HuH-7 (cell line): ENCODE measurements at regions not wholly inside any gene's neighbourhood (a gene's known extent, or its start where the extent isn't known, plus 50 kb on each side); places are given as distances from the start of the nearest gene placed in this dataset.
"Not testable (repeated sequence)": the region's sequence is repeated elsewhere in the genome, so short reads cannot be mapped to it uniquely, and the experiment has no call there.

Experiments used
- DNase-seq: peaks from one replicate; pipeline ENCODE4 v3.0.0; 2011; ENCODE audit warnings: low spot score

DNA sequence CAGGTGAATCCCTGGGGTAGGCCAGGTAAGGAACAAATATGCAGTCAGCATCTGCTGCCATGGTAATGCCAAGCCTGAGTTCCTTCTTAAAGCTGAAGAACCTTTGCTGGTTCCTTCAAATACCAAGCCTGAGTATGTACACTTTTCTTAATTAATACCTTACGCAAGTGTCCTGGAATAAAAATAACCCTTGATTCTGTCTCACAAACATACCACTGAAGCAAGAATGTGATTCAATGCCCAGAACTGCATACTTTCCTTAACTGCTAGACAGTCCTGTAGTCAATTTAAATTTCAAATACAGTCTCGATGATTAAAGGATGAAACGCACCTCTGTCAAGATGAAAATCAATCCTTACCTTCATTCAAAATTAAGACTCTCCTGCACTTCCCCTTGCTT lies 634.0 kb upstream of the CHRM3 start:
- DNase-seq: no peak

DNA sequence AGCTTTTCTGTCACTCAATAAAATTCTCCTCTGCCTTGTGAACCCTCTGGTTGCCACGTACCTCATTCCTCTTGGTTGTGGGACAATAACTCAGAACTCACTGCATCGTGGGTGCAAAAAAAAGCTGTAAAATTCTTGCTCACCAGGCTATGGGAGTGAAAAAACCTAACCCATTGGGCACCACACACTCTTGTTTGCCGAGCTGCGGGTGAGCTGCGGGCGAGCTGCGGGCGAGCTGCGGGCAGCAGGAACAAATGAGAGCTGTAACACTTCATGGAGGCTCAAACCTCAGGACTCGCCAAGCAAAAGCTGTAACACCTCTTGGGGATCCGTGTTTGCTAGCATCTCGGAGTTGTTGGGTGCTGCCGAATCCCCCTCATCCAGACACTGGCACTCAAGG lies 641.3 kb upstream of the CHRM3 start:
- DNase-seq: no peak

DNA sequence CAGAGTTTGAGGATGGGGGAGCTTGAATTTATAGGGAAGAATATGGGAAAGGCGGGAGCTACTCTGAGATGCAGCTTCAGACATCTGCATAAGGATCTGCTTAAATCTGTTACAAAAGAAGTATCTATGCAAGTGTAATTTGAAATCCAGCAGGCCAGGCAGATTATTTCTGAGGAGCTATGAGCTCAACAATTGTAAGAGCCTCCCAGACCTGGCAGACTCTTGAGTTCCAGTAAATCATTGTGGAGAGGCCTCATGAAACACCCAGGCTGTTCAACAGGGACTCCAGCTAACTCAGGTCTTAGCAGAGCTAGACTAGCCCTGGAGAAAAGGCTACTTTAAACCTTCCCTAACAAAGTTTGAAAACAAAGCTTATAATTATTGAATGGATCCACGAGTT lies 647.5 kb upstream of the CHRM3 start:
- DNase-seq: no peak

DNA sequence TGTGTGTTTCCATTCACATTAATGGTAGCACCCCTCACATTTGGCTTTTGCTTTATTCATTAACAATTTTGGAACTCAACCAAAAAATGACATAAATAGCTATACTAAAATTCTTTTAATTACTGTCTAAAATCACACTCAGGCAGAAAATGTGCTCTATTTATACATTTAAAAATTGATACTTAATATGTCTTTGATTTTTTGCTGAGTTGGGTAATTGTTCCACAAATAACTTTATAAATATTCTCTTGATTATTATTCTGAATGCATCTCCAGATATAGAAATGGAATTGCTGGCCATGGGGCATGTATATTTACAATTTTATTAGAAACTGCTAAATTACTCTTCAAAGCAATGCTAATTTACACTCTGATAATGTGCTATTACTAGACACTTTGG lies 658.7 kb upstream of the CHRM3 start:
- DNase-seq: no peak

DNA sequence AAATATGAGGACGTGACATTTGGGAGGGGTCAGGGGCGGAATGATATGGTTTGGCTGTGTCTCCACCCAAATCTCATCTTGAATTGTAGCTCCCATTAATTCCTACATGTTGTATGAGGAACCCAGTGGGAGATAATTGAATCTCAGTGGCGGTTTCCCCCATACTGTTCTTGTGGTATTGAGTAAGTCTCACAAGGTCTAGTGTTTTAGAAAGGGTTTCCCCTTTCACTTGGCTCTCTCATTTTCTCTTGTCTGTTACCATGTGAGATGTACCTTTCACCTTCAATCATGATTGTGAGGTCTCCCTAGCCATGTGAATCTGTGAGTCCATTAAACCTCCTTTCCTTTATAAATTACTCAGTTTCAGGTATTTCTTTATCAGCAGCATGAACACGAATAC lies 663.6 kb upstream of the CHRM3 start:
- no peak for DNase-seq

DNA sequence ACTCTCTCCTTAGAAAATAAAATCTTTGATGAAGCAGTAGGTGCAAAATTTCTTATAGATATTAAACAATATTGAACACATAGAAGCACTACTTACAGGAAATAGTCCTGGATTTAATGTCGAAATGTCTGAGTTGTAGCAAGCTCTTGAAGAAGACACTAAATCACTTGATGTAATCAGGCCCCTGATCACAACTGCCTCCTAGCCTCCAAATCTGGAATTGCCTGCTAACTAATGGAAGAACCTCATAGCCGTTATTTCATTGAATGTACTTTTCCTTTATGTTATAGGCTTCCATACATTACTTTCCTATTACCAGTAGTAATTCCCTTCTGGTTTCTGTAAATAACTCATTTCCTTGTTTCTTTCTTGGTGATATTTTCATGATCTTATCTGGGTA lies 675.7 kb upstream of the CHRM3 start:
- DNase-seq: no peak

DNA sequence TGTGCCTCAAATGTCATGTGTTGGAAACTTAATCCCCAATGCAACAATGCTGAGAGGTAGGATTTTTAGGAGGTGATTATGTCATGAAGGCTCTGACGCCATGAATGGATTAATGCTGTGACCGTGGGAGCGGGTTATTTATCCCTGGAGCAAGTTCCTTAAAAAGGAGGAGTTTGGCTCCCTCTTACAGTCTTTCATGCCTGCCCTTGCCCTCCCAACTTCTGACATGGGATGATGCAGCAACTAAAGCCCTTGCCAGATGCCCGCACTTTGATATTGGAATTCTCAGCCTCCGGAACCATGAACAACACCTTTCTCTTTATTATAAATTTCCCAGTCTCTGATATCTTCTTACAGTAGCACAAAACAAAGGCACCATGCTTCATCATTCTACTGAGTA lies 685.3 kb upstream of the CHRM3 start:
- DNase-seq: no peak

DNA sequence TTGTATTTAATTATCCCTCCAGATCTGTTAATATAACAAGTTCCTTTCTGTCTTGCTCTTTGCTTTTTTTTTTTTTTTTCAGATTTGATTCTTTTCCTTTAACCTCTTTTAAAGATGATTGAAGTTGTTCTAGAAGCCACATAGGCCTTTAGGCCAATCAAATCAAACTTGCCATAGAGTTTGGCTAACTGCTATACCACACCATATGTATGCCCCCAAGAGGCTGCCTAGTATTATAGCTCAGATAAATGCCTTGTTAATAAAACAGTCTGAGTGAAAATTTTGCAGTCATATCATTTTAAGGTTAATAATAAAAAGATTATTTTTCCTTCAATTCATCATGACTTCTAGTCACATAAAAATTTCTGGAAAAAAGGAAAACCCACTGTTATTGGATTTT lies 696.0 kb upstream of the CHRM3 start:
- no peak for DNase-seq

DNA sequence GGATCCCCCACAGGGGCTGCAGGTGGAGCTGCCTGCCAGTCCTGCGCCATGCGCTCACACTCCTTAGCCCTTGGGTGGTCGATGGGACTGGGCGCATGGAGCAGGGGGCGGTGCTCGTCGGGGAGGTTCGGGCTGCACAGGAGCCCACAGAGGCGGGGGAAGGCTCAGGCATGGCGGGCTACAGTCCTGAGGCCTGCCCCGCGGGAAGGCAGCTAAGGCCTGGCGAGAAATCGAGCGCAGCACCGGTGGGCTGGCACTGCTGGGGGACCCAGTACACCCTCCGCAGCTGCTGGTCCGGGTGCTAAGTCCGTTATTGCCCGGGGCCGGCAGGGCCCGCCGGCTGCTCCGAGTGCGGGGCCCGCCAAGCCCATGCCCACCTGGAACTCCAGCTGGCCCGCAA lies 701.8 kb upstream of the CHRM3 start:
- not testable (repeated sequence) for DNase-seq

DNA sequence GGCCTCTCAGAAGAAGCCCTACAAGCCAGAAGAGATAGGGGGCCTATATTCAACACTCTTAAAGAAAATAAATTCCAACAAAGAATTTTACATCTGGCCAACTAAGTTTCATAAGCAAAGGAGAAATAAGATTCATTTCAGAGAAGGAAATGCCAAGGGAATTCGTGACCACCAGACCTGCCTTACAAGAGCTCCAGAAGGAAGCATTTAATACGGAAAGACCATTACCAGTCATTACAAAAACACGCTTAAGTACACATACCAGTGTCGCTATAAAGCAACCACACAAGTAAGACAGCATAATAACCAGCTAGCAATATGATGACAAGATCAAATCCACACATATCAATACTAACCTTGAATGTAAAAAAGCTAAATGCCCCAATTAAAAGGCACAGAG lies 704.9 kb upstream of the CHRM3 start:
- no peak for DNase-seq

DNA sequence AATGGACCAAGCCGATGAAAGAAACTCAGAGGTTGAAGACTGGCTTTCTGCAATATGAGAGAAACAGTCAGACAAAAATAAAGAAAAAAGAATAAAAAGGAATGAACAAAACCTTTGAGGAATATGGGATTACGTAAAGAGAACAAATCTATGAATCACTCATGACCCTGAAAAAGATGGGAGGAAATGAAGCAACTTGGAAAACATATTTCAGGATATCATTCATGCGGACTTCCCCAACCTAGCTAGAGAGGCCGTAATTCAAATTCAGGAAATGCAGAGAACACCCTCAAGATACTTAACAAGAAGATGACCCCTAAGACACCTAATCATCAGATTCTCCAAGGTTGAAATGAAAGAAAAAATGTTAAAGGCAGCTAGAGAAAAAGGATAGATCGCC lies 705.3 kb upstream of the CHRM3 start:
- DNase-seq: no peak

DNA sequence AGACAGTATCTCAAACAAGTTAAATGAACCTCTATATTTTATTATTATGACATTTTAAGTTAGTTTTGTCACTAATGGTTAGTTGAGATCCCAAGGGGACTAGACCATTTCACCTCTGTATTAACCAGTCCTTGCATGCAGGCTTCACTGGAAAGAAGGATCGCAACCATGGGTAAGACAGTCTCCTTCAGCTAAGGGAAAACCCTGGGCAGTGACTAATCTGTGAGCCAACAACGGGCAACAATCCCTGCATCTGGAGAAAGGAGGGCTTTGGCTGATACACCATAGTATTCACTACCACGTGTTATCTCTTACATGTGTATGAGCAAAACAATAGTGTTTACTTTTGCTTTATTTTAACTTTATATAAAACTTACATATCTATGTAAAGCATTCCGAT lies 708.8 kb upstream of the CHRM3 start:
- no peak for DNase-seq

DNA sequence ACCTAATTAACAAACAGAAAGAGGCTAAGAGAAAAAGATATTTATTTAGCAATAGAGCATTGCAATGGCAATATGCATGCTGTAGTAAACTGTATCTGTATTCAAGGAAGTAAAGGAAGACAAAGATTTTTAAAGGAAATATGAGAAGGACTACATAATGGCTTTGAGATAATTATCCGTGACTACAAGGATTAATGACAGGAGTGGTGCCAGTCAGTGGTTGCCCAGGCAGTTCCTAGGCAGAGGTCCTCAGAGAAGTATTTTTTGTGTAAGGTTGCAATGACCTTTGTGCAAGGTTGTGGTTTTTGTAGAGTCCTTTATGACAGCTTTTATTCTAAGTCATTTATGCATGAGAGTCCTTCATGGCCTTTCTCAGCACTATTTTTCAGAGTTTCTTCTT lies 711.1 kb upstream of the CHRM3 start:
- DNase-seq: no peak

DNA sequence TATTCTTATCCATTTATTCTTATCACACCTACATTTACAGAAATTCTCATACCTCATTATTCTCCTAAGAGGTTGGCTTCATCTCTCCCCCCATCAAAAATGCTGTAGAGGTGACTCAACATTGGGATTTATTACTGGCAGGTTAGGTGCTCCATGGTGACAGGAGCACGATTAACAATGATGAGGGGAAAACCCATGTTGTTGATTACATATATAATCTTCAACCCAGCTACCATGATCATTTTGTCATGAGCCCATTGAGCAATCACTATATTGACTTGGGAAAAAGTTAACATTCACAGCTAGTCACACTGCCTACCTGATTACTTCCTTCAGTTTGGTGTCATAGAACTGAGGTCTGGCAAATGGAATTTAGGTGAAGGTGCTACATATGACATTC lies 712.1 kb upstream of the CHRM3 start:
- DNase-seq: no peak

DNA sequence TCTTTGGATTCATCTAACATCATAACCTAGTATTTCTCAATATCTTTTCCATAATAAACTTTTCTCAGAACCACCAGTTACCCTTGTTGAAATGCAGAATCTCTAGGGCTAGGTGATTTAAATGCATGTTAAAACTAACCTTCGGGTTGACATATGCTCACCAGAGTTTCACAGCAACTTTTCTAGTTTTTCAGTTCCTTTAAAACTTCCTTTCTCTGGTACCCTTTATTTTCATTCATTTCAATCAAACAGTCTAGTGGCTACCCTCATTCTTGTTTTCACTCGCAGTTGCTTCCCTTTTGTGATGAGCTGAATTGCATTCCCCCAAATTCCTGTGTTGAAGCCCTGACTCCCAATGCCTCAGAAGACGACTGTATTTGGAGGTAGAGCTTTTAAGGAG lies 712.8 kb upstream of the CHRM3 start:
- no peak for DNase-seq

DNA sequence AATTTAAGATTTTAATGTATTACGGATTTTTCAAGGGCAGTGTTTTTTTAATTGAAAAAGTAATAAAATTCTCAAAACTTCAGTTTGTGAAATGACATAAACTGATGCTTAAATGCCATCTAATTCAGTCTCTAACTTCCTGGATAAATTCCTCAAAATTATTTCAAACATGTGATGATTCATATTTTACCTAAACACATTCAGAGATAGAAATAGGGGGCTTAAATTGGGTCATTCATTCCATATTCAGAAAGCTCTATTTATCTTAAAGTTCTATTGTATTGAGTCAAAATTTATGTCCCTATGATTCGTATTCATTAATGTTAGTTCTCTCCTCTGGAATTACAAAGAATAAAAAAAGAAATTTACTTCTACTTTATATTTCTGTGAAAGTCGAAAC lies 713.6 kb upstream of the CHRM3 start:
- DNase-seq: no peak

DNA sequence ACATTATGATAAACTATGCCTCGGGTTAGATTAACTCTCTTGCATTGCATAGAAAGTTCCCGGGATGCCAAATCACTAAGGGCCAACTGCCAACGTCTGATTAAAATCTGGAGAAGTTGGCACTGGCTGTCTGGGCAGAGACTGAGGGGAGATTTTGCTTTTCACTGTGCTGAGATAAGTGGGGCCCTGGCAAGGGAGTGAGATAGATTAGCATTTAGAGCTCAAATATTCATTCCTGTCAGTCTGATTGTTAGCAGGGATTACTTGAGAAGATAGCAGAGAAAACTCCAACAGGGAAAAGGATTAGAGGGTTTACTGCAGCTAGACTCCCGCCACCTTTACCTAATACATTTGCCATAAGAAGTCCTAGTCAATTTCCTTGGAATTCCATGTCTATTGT lies 714.1 kb upstream of the CHRM3 start:
- no peak for DNase-seq

DNA sequence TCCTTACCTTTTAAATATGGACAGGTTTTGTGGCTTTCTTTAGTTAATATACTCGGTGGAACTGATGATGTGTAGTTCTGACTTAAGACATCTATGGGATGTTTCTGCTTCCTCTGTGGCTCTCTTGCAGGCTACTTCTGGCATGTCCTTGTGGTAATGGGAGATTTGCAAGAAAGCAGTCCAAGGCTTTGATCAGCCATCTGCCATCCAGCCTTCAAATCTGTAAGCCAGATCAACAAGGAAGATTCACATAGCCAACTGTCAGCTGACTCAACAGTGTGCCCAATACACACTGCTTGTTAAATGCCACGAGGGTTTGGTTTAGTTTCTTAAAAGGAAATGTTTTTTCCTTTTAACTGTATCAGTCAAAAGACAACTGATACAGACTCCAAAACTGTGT lies 722.2 kb upstream of the CHRM3 start:
- DNase-seq: no peak

DNA sequence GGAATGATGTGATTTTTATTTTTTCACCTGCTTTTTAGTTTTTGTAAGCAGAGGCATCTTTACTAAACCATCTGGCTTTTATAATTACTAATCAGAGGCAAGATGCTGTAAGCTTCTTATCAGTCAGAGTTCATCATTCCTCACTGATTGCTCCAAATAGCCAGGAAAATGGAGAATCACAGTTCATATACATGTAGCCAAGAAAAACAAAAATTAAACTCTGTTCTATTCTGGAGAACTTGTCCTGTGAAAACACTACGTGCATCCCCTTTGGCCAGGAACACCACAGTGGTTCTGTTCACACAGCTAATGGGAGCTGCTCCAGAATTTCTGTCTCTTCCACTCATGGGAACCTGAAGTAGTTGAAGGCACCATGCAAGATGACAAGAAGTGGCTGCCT lies 725.5 kb upstream of the CHRM3 start:
- DNase-seq: no peak

DNA sequence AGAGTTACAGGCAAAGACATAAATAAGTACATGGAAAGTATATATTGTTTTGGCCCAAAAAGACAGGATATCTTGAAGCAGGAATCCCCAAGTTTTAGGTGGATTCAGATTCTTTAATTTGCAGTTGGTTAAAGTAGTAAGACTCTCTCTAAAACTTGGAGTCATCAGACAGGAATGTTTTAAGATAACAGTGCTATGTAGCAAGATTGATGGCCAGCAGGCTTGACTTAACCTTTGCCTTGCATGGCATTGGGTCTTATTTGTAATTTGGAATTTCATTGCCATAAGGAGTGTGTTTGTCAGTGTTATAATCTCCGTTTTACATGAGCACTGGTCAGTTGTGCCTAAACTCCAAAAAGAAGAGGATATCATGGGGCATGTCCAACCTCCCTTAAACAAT lies 727.6 kb upstream of the CHRM3 start:
- DNase-seq: no peak

DNA sequence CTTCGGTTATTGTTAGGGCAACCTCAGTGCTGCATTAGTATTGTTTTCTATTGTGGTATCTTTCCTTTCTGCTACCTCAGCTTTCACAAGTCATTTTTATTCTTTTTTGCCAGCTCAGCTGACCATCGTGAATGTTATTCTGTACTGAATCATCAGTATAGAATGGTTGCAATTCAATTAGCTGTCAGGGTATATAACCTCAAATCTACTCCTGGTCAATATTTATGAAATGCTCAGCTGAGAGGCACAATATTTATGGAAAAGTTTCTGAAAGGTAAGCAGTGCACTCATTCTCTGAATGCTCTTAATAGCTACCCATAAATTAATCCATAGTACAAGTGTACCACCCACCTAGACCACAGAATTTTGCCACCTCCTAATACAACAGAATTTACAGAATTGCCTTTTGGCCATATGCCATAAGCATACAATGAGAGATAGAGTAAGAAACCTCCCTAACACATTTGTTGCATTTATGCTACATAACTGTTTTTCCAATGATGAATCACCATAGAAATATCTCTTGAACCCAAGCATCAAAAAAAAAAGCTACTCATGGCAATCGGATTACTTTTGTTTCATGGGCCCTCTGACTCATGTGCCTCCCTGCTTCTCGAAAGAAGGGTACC lies 732.6 kb upstream of the CHRM3 start:
- no peak for DNase-seq

DNA sequence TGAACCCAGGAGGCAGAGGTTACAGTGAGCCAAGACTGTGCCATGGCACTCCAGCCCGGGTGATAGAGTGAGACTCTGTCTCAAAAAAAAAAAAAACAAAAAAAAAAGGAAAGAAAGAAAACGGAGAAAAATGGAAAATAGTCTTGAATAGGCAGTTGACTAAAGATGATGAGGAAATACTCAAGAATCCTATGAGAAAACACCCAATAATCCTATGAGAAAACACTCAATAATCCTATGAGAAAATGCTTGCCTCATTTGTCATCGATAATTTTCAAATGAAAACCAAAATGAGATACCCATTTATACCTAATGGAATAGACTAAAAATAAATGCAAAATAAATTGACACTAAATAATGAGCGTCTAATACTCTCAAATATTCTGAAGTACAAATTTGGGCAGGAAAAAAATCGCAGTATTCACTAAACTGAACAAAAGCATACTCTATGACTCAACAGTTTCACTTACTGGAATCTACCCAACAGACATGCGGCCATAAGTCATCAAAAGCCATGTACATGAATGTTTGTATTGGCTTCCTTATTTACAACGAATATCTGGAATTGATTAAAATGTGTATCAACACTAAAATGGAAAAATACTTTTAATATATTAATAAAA lies 733.9 kb upstream of the CHRM3 start:
- no peak for DNase-seq

DNA sequence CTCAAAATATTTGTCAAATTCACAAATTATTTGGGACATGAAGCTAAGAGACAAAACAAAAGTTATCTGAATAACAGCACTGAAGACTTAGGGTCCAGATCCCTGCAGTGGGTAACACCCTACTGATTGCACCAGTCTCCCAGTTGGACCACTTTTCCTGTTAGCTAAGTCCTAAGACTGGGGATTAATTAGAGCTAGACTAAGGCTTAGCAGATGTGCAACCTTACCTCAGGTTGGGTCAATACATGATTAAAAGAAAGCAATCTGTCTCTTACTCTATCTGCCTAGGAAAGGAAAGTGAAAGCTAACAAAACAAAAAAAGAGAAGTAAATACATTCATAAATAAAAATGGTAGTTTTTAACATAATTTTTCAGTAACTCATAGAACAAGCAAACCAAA lies 737.2 kb upstream of the CHRM3 start:
- no peak for DNase-seq

DNA sequence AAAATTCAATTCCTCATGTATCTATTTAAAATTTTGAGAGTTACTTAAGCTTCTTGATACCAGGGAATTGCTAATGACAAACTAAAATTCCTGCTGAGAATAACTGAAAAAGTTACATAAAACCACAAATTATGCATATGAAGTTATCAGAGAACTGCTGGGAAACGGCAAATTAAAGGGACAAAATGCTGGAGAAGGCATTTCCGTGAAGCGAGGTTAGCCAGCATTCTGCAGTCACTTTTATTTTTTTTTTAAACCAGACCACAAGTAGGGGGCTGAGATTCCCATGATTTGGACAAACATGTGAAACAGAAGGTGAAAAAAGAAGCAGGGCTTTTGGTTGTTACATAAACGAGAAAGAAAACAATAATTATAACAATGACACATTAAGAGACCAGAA lies 737.6 kb upstream of the CHRM3 start:
- no peak for DNase-seq

DNA sequence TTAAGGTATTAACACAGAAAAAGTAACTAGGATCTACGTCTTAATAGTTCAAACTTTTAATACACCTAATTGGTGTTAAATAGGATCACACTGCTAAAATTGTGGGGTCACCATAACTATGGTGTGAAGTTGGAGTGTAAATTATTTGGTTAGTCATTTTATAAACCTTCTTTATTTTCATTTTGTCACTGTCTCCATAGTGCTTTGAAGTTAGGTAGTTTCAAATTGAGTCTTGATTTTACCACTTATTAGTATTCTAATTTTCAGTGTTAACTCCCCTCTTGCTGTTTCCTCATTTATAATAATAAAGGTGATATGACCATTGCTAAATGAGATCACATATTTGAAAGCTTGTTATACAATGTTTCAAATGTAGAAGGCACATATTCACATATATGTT lies 738.1 kb upstream of the CHRM3 start:
- DNase-seq: no peak
